GM12892 (cell line): ENCODE measurements at regions not wholly inside any gene's neighbourhood (a gene's known extent, or its start where the extent isn't known, plus 50 kb on each side); places are given as distances from the start of the nearest gene placed in this dataset.
"Not testable (repeated sequence)": the region's sequence is repeated elsewhere in the genome, so short reads cannot be mapped to it uniquely, and the experiment has no call there.

Experiments
- POLR2A ChIP-seq: IDR thresholded peaks from 2 replicates; pipeline ENCODE4 v1.6.1; 2011; ENCODE audit warnings: low read depth, low read length, control low read depth
- POLR2AphosphoS5 ChIP-seq: IDR thresholded peaks from 2 replicates; pipeline ENCODE4 v1.6.1; 2011; ENCODE audit warnings: low read depth, low read length, control low read depth
- TAF1 ChIP-seq: IDR thresholded peaks from 2 replicates; pipeline ENCODE4 v1.6.1; 2011; ENCODE audit warnings: low read depth, mild to moderate bottlenecking, control low read depth, low read length, borderline replicate concordance

GRCh38 chr5:42115721-42116120, 190.6 kb downstream of the FBXO4 start:
- not testable (repeated sequence) for TF ChIP-seq POLR2AphosphoS5, POLR2A, TAF1
